Upper lobe of left lung (tissue), 4 donors: ENCODE measurements at regions not wholly inside any gene's neighbourhood (a gene's known extent, or its start where the extent isn't known, plus 50 kb on each side); places are given as distances from the start of the nearest gene placed in this dataset.

Experiments
- CTCF ChIP-seq, 6 experiments: fragments of 450-650 bp in 4 of 6; fragments of 200-600 bp in 2 of 6; sonication (generic) in 2 of 6; IDR thresholded peaks; one replicate each; pipeline ENCODE4 v1.5.1; 2016 to 2019; ENCODE audit warnings: antibody characterized with exemption in 6 of 6
- EP300 ChIP-seq, 4 donors: sonication (generic); formaldehyde crosslinking; IDR thresholded peaks; one replicate each; pipeline ENCODE4 v1.5.1; 2017; ENCODE audit warnings: antibody characterized with exemption in 4 of 4, control low read depth in 2 of 4
- POLR2A ChIP-seq, 4 donors: fragments of 450-650 bp; IDR thresholded peaks; one replicate each; pipeline ENCODE4 v1.5.1; 2016 to 2017; ENCODE audit warnings: antibody characterized with exemption in 4 of 4, mild to moderate bottlenecking in 2 of 4
- POLR2AphosphoS5 ChIP-seq, 2 donors: sonication (generic); formaldehyde crosslinking; IDR thresholded peaks; one replicate each; pipeline ENCODE4 v1.5.1; 2017; ENCODE audit warnings: antibody characterized with exemption in 2 of 2

- TF ChIP-seq CTCF (IDR thresholded peaks at IDR 0.05) (no peak), POLR2A (IDR thresholded peaks at IDR 0.05) (no peak), EP300 (IDR thresholded peaks at IDR 0.05) (no peak), POLR2AphosphoS5 (IDR thresholded peaks at IDR 0.05) (no peak)
Observed at GRCh38 chr15:89421219-89421618, 75.2 kb downstream of the RHCG start.
